Trophoblast cell (in vitro differentiated cells and primary cell): ENCODE measurements at regions not wholly inside any gene's neighbourhood (a gene's known extent, or its start where the extent isn't known, plus 50 kb on each side); places are given as distances from the start of the nearest gene placed in this dataset.

ENCODE experiments used
- DNase-seq, 2 donors: peaks; one replicate each; pipeline ENCODE4 v3.0.0-alpha.2; 2016
- H2AFZ ChIP-seq: 2 replicates; pipeline ENCODE4 v1.6.1; 2013; ENCODE audit warnings: low read length, moderate library complexity, mild to moderate bottlenecking; ENCODE audit not compliant: insufficient read depth, poor library complexity
- H2AK5ac ChIP-seq: 2 replicates; pipeline ENCODE4 v1.6.1; 2013; ENCODE audit warnings: mild to moderate bottlenecking, low read length
- H2BK120ac ChIP-seq: 2 replicates; pipeline ENCODE4 v1.6.1; 2013; ENCODE audit warnings: low read length, mild to moderate bottlenecking, moderate library complexity; ENCODE audit not compliant: insufficient read depth, poor library complexity
- H2BK12ac ChIP-seq: 2 replicates; pipeline ENCODE4 v1.6.1; 2013; ENCODE audit warnings: mild to moderate bottlenecking, low read length, moderate library complexity
- H2BK5ac ChIP-seq: 2 replicates; pipeline ENCODE4 v1.6.1; 2013; ENCODE audit warnings: low read length, low read depth, moderate library complexity, mild to moderate bottlenecking; ENCODE audit not compliant: poor library complexity
- H3K14ac ChIP-seq: 2 replicates; pipeline ENCODE4 v1.6.1; 2013; ENCODE audit warnings: mild to moderate bottlenecking, low read length
- H3K18ac ChIP-seq: 2 replicates; pipeline ENCODE4 v1.6.1; 2013; ENCODE audit warnings: mild to moderate bottlenecking, low read length
- H3K23ac ChIP-seq: 2 replicates; pipeline ENCODE4 v1.6.1; 2013; ENCODE audit warnings: low read length
- H3K27ac ChIP-seq: 2 replicates; pipeline ENCODE4 v1.5.1; 2013; ENCODE audit warnings: low read depth, mild to moderate bottlenecking, inconsistent platforms, low read length, moderate library complexity
- H3K27me3 ChIP-seq: 2 replicates; pipeline ENCODE4 v1.6.1; 2013; ENCODE audit warnings: inconsistent platforms, mild to moderate bottlenecking, low read length, moderate library complexity; ENCODE audit not compliant: insufficient read depth
- H3K36me3 ChIP-seq, 2 experiments: 1 replicate in 1 of 2; 2 replicates in 1 of 2; pipeline ENCODE4 v1.6.1; 2013; ENCODE audit warnings: low read length in 2 of 2, mild to moderate bottlenecking in 2 of 2, moderate library complexity in 1 of 2; ENCODE audit not compliant: insufficient read depth in 2 of 2, control insufficient read depth in 1 of 2
- H3K4ac ChIP-seq: 2 replicates; pipeline ENCODE4 v1.6.1; 2013; ENCODE audit warnings: low read depth, mild to moderate bottlenecking, low read length, moderate library complexity
- H3K4me1 ChIP-seq, 2 experiments: 1 replicate in 1 of 2; 2 replicates in 1 of 2; pipeline ENCODE4 v1.6.1; 2013; ENCODE audit warnings: low read length in 2 of 2, mild to moderate bottlenecking in 2 of 2, moderate library complexity in 1 of 2; ENCODE audit not compliant: insufficient read depth in 2 of 2, control insufficient read depth in 1 of 2
- H3K4me2 ChIP-seq: 2 replicates; pipeline ENCODE4 v1.6.1; 2013; ENCODE audit warnings: inconsistent platforms, mild to moderate bottlenecking, low read length, moderate library complexity
- H3K4me3 ChIP-seq: 2 replicates; pipeline ENCODE4 v1.5.1; 2013; ENCODE audit warnings: mild to moderate bottlenecking, low read depth, low read length, inconsistent platforms
- H3K79me1 ChIP-seq: one replicate; pipeline ENCODE4 v1.6.1; 2013; ENCODE audit warnings: low read length
- H3K79me2 ChIP-seq: 2 replicates; pipeline ENCODE4 v1.6.1; 2013; ENCODE audit warnings: low read length, mild to moderate bottlenecking; ENCODE audit not compliant: control insufficient read depth, insufficient read depth, poor library complexity
- H3K9ac ChIP-seq: 2 replicates; pipeline ENCODE4 v1.6.1; 2013; ENCODE audit warnings: mild to moderate bottlenecking, low read length
- H3K9me3 ChIP-seq: 2 replicates; pipeline ENCODE4 v1.6.1; 2013; ENCODE audit warnings: low read depth, mild to moderate bottlenecking, control low read depth, inconsistent platforms, low read length; ENCODE audit not compliant: insufficient read depth
- H4K12ac ChIP-seq: 2 replicates; pipeline ENCODE4 v1.6.1; 2013; ENCODE audit warnings: low read depth, mild to moderate bottlenecking, low read length, moderate library complexity
- H4K8ac ChIP-seq: 2 replicates; pipeline ENCODE4 v1.6.1; 2013; ENCODE audit warnings: low read depth, mild to moderate bottlenecking, low read length, moderate library complexity
- H4K91ac ChIP-seq: one replicate; pipeline ENCODE4 v1.6.1; 2013; ENCODE audit warnings: low read depth, mild to moderate bottlenecking, low read length, moderate library complexity
- WGBS: extraction: QIAGEN DNeasy Blood & Tissue Kit; methylation state at CpG from one replicate; pipeline ENCODE4 v1.1.7; 2013; ENCODE audit warnings: missing lambda C conversion rate; ENCODE audit not compliant: insufficient read length, insufficient coverage; ENCODE audit errors: extremely low coverage; 5-methylcytosine and 5-hydroxymethylcytosine counted together

DNA sequence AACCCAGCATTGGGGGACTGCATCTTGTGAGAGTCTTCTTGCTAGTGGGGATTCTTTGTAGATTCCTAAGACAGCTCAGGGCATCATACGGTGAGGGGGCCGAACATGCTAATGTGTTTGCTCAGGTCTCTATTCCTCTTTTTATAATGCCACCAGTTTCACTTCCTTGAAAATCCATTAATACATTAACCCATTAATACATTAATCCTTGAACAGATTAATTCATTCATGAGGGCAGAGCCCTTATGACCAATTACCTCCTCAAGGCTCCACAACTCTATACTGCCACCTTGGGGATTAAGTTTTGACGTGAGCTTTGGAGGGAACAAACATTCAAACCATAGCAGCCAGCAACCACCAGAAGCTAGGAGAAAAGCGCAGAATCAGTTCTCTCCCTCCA is 67.2 kb upstream of the POT1 start:
- no peak overlapping the region for H3K4me2 ChIP-seq
- DNase-seq: peak in 1 of 2 donors; percentile 43
- H3K4ac ChIP-seq: no peak overlapping the region
- H3K79me1 ChIP-seq: no peaks in the 10 kb centered on the region
- H3K18ac ChIP-seq: no peak overlapping the region
- H3K27me3 ChIP-seq: no peaks in the 10 kb centered on the region
- H3K36me3 ChIP-seq: no peaks in the 10 kb centered on the region
- H3K4me3 ChIP-seq: no peak overlapping the region
- H4K91ac ChIP-seq: no peak overlapping the region
- no peak overlapping the region for H3K23ac ChIP-seq
- no peaks in the 10 kb centered on the region for H3K79me2 ChIP-seq
- H4K8ac ChIP-seq: no peak overlapping the region
- H2BK120ac ChIP-seq: no peak overlapping the region
- no peak overlapping the region for H2AK5ac ChIP-seq
- H2BK12ac ChIP-seq: no peak overlapping the region
- H3K27ac ChIP-seq: no peak overlapping the region
- H3K9ac ChIP-seq: no peak overlapping the region
- H2BK5ac ChIP-seq: no peak overlapping the region
- H2AFZ ChIP-seq: no peak overlapping the region
- WGBS: no CpG with 5 or more reads among the region's 4 CpGs
- no peak overlapping the region for H3K14ac ChIP-seq
- H3K9me3 ChIP-seq: peaks cover 2% of the 10 kb centered on the region
- H3K4me1 ChIP-seq: peaks cover 0 to 2% of the 10 kb centered on the region in 2 experiments
- H4K12ac ChIP-seq: no peak overlapping the region

DNA sequence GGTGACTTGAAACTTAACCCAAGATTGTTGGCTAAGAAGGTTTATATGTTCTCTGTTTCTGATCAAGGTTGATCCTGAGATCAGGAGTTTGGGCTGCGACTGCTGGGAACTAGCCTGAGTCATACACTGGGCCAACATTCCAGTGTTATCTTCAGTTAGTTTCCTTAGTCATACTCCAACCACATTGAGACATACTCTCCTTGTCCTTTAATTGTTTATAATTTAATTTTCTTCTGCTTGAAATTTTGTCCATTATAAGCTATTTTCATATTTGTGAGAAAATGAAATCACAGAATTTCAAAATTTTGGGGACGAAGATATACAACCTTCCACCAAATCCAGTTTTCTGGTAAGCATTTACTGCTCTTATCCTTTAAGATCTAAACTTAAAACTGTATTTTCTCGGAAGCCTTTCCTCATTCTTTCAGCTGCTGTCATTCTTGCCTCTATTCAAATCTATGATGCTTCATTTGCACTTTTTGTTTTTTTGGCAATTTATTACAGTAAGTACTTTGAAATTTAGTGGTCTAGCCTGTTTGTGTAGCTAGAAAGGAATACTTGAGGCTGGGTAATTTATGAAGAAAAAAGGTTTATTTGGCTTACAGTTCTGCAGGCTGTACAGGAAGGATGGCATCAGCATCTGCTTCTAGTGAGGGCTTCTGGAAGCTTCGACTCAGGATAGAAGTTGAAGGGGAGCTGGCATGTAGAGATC is 63.4 kb upstream of the POT1 start:
- Histone ChIP-seq H3K79me1 (no peaks in the 10 kb centered on the region), H4K12ac (no peak overlapping the region), H4K91ac (no peak overlapping the region), H3K4me1 (peaks cover 0 to 2% of the 10 kb centered on the region in 2 experiments), H2AFZ (no peak overlapping the region), H3K79me2 (no peaks in the 10 kb centered on the region), H3K27me3 (no peaks in the 10 kb centered on the region), H2BK5ac (no peak overlapping the region), H2AK5ac (no peak overlapping the region), H3K9me3 (no peaks in the 10 kb centered on the region), H3K4me2 (no peak overlapping the region), H3K36me3 (no peaks in the 10 kb centered on the region), H3K14ac (no peak overlapping the region), H2BK12ac (no peak overlapping the region), H3K9ac (no peak overlapping the region), H2BK120ac (no peak overlapping the region), H3K23ac (no peak overlapping the region), H3K27ac (peak overlapping the region; percentile 26), H3K18ac (no peak overlapping the region), H4K8ac (no peak overlapping the region), H3K4me3 (no peak overlapping the region), H3K4ac (no peak overlapping the region)
- DNase-seq: peak; percentile 66 to 93
- no CpG with 5 or more reads among the region's 4 CpGs for WGBS

DNA sequence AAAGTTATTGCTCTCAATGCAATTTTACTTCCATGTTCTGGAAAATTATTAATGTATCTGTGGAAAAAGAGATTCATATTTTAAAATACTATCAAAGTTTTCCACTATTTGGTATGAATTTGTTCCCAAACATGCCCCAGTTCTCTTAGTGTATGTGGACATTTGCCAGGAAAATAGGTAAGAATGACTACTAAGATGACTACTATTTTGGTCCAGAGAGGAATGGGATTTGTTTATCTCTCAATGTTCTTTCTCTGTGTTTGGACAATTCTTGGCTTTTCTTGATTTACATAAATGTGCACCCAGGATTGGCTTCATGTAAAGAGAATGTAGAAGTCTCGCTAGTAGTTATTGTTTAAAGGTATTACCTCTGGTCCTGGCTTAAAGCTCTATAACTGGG is 60.3 kb upstream of the POT1 start:
- Histone ChIP-seq H3K79me2 (no peaks in the 10 kb centered on the region), H4K91ac (no peak overlapping the region), H2BK120ac (no peak overlapping the region), H3K4me2 (no peak overlapping the region), H2AK5ac (no peak overlapping the region), H2BK12ac (no peak overlapping the region), H3K18ac (no peak overlapping the region), H3K27me3 (no peaks in the 10 kb centered on the region), H3K27ac (no peak overlapping the region), H2AFZ (no peak overlapping the region), H3K4me3 (no peak overlapping the region), H4K8ac (no peak overlapping the region), H2BK5ac (no peak overlapping the region), H3K79me1 (no peaks in the 10 kb centered on the region), H3K9ac (no peak overlapping the region), H3K14ac (no peak overlapping the region), H3K36me3 (no peaks in the 10 kb centered on the region), H3K4me1 (peaks cover 0 to 2% of the 10 kb centered on the region in 2 experiments), H3K23ac (no peak overlapping the region), H3K9me3 (no peaks in the 10 kb centered on the region), H4K12ac (no peak overlapping the region), H3K4ac (no peak overlapping the region)
- no CpG with 5 or more reads among the region's 1 CpG for WGBS
- DNase-seq: no peak
